ENCODE measurements at regions not wholly inside any gene's neighbourhood (a gene's known extent, or its start where the extent isn't known, plus 50 kb on each side); places are given as distances from the start of the nearest gene placed in this dataset.

DNA sequence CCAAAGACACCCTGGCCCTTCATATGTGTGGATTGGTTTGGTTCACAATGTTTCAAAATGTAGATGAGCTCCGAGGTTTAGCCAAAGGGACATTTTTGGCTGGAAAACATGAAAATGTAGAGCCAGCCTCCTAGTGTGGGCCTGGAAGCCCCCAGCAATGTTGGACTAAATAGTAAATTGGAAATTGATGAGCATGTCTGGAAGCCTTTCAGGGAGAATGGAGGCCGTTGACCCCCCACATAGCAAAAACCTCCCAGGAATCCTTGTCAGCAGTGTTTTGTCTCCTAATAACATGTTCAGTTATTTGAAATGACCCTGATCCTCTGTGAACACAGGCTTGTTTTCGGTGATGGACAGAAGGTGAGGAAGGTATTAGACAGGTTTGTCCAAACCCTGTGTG lies 65.1 kb upstream of the TBX3 start:
- no peak overlapping the region for H3K27ac ChIP-seq (ENCODE audit: low read depth, low read length)
- no TSS peak for BruUV-seq (replicated peaks)
- ChIA-PET CTCF (no interaction called here), POLR2A (no interaction called here), RAD21 (ENCODE audit: low non-redundant PET in 1 of 2, low total read pairs in 2 of 2, uncharacterized antibody in 2 of 2, unreplicated experiment in 2 of 2) (no interaction called here)
- H3K9me2 ChIP-seq (ENCODE audit: insufficient read depth), result no peaks in the 10 kb centered on the region
- no peaks in the 10 kb centered on the region for H3K79me2 ChIP-seq (ENCODE audit: insufficient read depth, low read length)
- H3K9me3 ChIP-seq (ENCODE audit: control insufficient read depth in 1 of 2, insufficient read depth in 1 of 2, low read depth in 1 of 2, low read length in 2 of 2), result no peaks in the 10 kb centered on the region
- intact Hi-C loops (cut with micrococcal nuclease), result no loop called here
- ATAC-seq (no peak), DNase-seq (ENCODE audit: low read depth, low spot score) (no peak)
- no peak overlapping the region for H3K9ac ChIP-seq (ENCODE audit: low read length)
- H3K36me3 ChIP-seq (ENCODE audit: control insufficient read depth in 1 of 2, insufficient read depth in 2 of 2, low read length in 2 of 2), result no peaks in the 10 kb centered on the region
- H3K27me3 ChIP-seq (ENCODE audit: insufficient read depth, low read length), result no peaks in the 10 kb centered on the region
- H3K4me3 ChIP-seq (replicated peaks in 1 of 2; ENCODE audit: low read depth in 1 of 2, low read length in 2 of 2), result no peak overlapping the region
- H3K4me2 ChIP-seq (ENCODE audit: low read length), result no peak overlapping the region
- no peak overlapping the region for H2AFZ ChIP-seq (ENCODE audit: low read depth, low read length, poor library complexity, severe bottlenecking)
- TF ChIP-seq CEBPB (IDR thresholded peaks at IDR 0.05; ENCODE audit: low read depth) (no peak), TCF7L2 (IDR thresholded peaks at IDR 0.05; ENCODE audit: borderline replicate concordance, extremely low read depth, insufficient read depth, insufficient read length) (no peak), EGR1 (IDR thresholded peaks at IDR 0.05; ENCODE audit: low read depth) (no peak), REST (IDR thresholded peaks at IDR 0.05; ENCODE audit: low read depth) (no peak), POLR2AphosphoS5 (IDR thresholded peaks at IDR 0.05; ENCODE audit: low read depth, low read length) (no peak), EZH2phosphoT487 (IDR thresholded peaks at IDR 0.05; ENCODE audit: borderline replicate concordance) (no peak), JUND (IDR thresholded peaks at IDR 0.05) (no peak), FOSL1 (IDR thresholded peaks at IDR 0.05; ENCODE audit: low read depth) (no peak), YY1 (IDR thresholded peaks at IDR 0.05; ENCODE audit: extremely low read depth, insufficient replicate concordance, low read depth, low read length) (no peak)
- TF ChIP-seq, protein P1, sequence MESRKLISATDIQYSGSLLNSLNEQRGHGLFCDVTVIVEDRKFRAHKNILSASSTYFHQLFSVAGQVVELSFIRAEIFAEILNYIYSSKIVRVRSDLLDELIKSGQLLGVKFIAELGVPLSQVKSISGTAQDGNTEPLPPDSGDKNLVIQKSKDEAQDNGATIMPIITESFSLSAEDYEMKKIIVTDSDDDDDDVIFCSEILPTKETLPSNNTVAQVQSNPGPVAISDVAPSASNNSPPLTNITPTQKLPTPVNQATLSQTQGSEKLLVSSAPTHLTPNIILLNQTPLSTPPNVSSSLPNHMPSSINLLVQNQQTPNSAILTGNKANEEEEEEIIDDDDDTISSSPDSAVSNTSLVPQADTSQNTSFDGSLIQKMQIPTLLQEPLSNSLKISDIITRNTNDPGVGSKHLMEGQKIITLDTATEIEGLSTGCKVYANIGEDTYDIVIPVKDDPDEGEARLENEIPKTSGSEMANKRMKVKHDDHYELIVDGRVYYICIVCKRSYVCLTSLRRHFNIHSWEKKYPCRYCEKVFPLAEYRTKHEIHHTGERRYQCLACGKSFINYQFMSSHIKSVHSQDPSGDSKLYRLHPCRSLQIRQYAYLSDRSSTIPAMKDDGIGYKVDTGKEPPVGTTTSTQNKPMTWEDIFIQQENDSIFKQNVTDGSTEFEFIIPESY (IDR thresholded peaks at IDR 0.05; ENCODE audit: extremely low read depth, insufficient replicate concordance, low read length), result no peak
- TF ChIP-seq, protein P2, sequence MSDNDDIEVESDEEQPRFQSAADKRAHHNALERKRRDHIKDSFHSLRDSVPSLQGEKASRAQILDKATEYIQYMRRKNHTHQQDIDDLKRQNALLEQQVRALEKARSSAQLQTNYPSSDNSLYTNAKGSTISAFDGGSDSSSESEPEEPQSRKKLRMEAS (IDR thresholded peaks at IDR 0.05), result no peak
- no peaks in the 10 kb centered on the region for H4K20me1 ChIP-seq (ENCODE audit: insufficient read depth)
- no peaks in the 10 kb centered on the region for H3K4me1 ChIP-seq (ENCODE audit: control insufficient read depth in 1 of 2, insufficient read depth in 2 of 2, low read length in 2 of 2)

All from HCT116 (cell line).